IMR-90 (cell line): ENCODE measurements at regions not wholly inside any gene's neighbourhood (a gene's known extent, or its start where the extent isn't known, plus 50 kb on each side); places are given as distances from the start of the nearest gene placed in this dataset.

Source experiments
- BHLHE40 ChIP-seq: fragments of 150-350 bp; IDR thresholded peaks from 2 replicates; pipeline ENCODE4 v1.6.1; 2016; ENCODE audit warnings: mild to moderate bottlenecking, low read depth, low read length
- CEBPB ChIP-seq: IDR thresholded peaks from 2 replicates; pipeline ENCODE4 v1.6.1; 2012; ENCODE audit warnings: low read depth, low read length, improper control_type of control experiment
- CHD1 ChIP-seq: IDR thresholded peaks from 2 replicates; pipeline ENCODE4 v1.6.1; 2012; ENCODE audit warnings: low read depth, low read length, improper control_type of control experiment
- FOS ChIP-seq: fragments of 150-350 bp; IDR thresholded peaks from 2 replicates; pipeline ENCODE4 v1.6.1; 2016; ENCODE audit warnings: low read depth, low read length
- MAFK ChIP-seq: IDR thresholded peaks from 2 replicates; pipeline ENCODE4 v1.6.1; 2012; ENCODE audit warnings: low read depth, low read length, improper control_type of control experiment
- MAZ ChIP-seq: IDR thresholded peaks from 2 replicates; pipeline ENCODE4 v1.6.1; 2012; ENCODE audit warnings: low read depth, mild to moderate bottlenecking, low read length, improper control_type of control experiment, moderate library complexity, borderline replicate concordance
- MXI1 ChIP-seq: IDR thresholded peaks from 2 replicates; pipeline ENCODE4 v1.6.1; 2012; ENCODE audit warnings: low read depth, mild to moderate bottlenecking, low read length, moderate library complexity, borderline replicate concordance
- NFE2L2 ChIP-seq: fragments of 150-350 bp; IDR thresholded peaks from 2 replicates; pipeline ENCODE4 v1.6.1; 2016; ENCODE audit warnings: low read depth, mild to moderate bottlenecking, low read length
- POLR2A ChIP-seq: IDR thresholded peaks from 2 replicates; pipeline ENCODE4 v1.6.1; 2012; ENCODE audit warnings: mild to moderate bottlenecking, low read depth, low read length
- RAD21 ChIP-seq: IDR thresholded peaks from 2 replicates; pipeline ENCODE4 v1.6.1; 2012; ENCODE audit warnings: low read length, improper control_type of control experiment
- RCOR1 ChIP-seq: IDR thresholded peaks from 2 replicates; pipeline ENCODE4 v1.6.1; 2012; ENCODE audit warnings: mild to moderate bottlenecking, low read length, improper control_type of control experiment; ENCODE audit not compliant: insufficient replicate concordance
- SMC3 ChIP-seq: fragments of 150-350 bp; IDR thresholded peaks from 2 replicates; pipeline ENCODE4 v1.6.1; 2016; ENCODE audit warnings: low read depth, mild to moderate bottlenecking, antibody characterized with exemption, low read length, moderate library complexity
- USF2 ChIP-seq: fragments of 150-350 bp; IDR thresholded peaks from 2 replicates; pipeline ENCODE4 v1.6.1; 2017; ENCODE audit warnings: mild to moderate bottlenecking, antibody characterized with exemption, low read length, low read depth
- TF ChIP-seq, protein P1 (sequence below): conservative IDR thresholded peaks from 2 replicates; pipeline ENCODE4 v1.5.1; 2012; ENCODE audit warnings: mild to moderate bottlenecking, low read depth, low read length, improper control_type of control experiment

DNA sequence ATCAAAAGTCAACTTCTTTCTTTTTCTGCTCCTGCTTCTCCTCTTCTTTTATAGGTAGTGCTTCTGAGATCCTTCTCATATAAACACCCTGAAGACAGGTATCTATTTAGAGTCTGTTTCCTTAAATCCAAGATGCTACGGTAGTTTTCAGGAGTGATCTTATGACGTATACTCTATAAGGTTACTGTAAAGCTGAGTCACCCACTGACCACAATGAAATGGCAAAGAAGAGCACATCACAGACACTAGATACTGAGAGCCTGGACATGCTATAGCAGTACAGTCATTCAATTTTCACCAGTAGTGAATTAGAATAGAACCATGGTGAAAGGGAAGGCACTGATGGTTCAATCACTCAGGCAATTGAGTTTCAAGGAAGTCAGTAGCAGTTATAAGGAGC lies 412.5 kb downstream of the ADAM29 start:
- TF ChIP-seq POLR2A (no peak), MXI1 (no peak), CHD1 (no peak), RCOR1 (no peak), MAZ (no peak), RAD21 (no peak), MAFK (peak; percentile 33; the same call in 1 of the 2 replicates), CEBPB (no peak), SMC3 (no peak), FOS (no peak), USF2 (no peak), BHLHE40 (no peak), NFE2L2 (peak; percentile 93)
- TF ChIP-seq, protein P1, sequence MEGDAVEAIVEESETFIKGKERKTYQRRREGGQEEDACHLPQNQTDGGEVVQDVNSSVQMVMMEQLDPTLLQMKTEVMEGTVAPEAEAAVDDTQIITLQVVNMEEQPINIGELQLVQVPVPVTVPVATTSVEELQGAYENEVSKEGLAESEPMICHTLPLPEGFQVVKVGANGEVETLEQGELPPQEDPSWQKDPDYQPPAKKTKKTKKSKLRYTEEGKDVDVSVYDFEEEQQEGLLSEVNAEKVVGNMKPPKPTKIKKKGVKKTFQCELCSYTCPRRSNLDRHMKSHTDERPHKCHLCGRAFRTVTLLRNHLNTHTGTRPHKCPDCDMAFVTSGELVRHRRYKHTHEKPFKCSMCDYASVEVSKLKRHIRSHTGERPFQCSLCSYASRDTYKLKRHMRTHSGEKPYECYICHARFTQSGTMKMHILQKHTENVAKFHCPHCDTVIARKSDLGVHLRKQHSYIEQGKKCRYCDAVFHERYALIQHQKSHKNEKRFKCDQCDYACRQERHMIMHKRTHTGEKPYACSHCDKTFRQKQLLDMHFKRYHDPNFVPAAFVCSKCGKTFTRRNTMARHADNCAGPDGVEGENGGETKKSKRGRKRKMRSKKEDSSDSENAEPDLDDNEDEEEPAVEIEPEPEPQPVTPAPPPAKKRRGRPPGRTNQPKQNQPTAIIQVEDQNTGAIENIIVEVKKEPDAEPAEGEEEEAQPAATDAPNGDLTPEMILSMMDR, result no peak
